ENCODE measurements at regions not wholly inside any gene's neighbourhood (a gene's known extent, or its start where the extent isn't known, plus 50 kb on each side); places are given as distances from the start of the nearest gene placed in this dataset.
"Not testable (repeated sequence)": the region's sequence is repeated elsewhere in the genome, so short reads cannot be mapped to it uniquely, and the experiment has no call there.

DNA sequence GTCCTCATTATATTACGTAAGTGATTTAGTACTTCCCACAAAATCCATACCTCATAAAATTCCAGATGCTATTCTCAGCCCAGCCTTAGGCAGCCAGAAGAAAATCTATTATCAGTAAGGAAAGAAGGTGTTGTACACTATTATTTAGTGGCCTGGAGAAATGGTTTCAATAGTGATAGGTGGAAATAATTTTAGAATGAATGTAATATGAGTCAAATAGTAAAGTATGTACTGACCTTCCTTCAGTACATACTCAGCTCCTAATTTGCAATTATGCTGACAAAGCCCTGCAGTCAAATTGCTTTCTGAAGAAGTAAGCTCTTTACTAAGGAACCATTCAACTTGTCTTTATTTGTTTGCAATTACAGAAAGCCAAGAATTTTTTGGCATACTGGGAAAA lies 409.2 kb downstream of the HTR1A start:
- DNase-seq, result no peak

DNA sequence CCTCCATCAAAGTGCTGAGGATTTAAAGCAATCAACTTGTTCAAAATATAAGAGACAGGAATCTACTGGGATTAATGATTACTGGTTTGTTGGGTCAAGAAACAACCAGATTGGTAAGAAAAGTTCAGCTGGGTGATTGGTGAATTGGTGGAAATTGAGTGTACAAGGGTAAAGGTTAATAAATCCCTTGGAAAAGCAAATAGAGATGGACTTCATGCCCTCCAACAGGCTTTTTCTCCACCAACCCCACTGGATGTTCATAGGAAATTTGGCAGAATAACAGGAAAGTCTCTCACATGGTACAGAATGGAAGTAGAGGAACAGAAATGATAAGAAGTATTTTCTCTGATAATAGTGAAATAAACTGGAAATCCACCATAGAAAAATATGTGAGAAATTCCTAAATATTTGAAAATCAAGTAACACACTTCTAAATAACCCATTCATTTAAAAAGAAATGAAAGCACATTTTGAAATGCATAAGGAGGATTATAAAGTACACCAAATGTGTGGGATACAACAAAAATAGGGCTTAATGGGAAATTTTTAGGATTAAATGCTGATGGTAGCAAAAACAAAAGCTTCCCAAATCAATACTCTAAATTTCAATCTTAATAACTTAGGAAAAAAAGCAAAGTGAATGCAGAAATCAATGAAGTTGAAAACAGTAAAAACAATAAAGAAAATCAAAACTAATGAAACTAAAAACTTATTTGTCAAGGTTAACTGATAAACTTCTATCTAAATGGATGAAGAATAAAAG lies 426.2 kb downstream of the HTR1A start:
- DNase-seq, result no peak

- DNase-seq, result no peak
Observed at GRCh38 chr5:63524281-63524680, 438.0 kb downstream of the HTR1A start.

DNA sequence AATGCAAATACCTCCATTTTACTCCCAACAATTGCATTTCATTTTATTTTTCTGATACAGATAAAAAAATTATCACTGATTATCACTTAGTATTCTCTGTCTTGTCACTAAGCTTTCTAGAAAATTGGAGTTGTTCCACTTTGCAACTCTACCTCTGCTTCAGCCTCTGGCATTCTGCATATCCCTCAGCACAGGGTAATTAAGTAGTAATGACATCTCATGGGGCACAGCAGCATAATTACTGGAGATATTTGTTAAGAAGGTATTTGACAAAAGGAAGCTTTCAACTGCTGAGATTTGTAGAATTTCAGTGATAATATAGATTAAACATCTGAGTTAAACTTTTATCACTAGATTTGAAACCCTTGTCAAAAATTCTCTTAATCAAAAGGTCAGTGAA lies 446.2 kb downstream of the HTR1A start:
- DNase-seq, result no peak

DNA sequence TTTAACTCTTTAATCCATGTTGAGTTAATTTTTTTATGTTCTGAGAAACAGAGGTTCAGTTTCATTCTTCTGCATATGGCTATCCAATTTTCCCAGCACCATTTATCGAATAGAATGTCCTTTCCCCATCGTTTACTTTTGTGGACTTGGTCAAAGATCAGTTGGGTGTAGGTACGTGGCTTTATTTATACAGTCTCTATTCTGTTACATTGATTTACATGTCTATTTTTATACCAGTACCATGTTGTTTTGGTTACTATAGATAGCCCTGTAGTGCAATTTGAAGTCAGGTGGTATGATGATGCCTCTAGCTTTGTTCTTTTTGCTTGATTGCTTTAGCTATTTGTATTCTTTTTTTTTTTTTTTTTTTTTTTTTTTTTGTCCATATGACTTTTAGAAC lies 462.0 kb downstream of the HTR1A start:
- DNase-seq, result no peak

DNA sequence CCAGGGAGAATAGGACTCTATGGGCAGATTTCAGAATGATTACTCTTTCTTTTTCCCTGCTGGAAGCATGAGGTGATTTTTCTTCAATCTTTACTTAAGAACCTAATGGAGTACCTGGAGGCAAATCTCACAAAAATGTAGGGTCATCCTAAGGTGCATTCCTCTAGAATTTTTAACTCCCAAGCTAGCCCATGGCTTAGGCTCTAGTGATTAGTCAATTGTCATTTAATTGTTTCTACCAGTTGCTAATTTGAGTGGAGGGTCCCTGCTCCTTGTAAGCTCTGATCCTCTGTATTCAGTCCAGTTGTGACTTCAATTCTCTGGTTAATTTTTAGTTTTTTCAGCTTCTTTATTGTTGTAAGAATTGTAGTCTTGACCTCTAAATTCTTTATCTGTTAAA lies 467.0 kb downstream of the HTR1A start:
- DNase-seq, result no peak

DNA sequence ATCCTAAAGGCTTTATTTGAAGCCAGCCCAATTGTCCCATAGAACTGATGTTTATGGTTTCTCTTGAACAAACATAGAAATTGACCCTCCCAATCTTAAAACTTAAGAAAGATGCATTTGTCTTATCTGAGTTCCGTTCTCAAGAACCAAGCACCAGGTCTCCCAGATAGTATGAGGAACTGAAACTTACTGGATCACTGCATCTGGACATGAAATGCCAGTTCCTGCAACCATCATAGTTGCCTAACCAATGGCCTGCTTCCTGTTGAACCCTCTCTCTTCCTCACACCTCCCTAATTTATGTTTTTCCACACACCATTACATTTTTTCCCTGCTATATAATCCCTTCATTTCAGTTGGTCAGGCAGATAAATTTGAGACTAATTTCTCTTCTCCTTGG lies 478.9 kb downstream of the HTR1A start:
- no peak for DNase-seq

DNA sequence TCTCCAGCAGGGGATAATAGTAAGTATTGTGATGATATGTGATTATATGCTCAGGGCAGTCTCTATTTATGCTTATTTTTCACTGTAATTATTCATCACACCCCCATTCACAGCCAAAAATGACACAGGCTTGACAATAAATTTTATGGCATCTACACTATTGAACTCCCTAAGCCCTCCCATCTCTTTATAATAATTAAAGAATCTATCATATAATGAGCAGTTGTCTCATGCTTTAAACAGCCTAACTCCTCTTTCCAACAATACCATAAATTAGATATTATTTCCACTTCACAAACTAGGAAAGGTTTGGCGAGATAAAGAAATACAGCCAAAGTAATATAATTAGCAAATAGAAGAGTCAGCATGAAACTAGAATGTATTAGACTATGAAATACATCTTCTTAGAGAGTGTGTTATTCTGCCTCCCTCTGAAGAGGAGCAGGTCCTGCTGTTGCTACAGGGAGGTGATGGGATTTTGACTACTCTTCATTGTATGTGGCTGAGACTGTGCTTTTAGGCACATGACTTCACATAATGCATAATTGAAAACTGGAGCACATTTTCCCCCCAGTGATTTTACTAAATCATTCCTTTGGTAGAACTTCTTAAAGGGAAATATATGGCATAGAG lies 488.8 kb downstream of the HTR1A start:
- no peak for DNase-seq

DNA sequence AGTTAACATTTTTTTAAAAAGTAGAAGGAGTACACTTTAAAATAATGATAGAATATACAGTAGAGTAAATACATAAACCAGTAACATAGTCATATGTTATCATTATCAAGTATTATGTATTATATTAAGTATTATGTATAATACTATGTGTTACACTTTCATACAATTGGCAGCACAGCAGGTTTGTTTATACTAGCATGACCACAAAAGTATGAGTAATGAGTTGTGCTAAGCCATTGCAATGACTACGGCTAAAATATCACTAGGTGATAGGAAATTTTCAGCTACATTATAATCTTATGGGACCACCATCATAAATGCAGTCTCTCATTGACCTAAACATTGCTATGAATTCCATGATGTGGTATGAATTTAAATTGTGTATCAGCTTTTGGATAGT lies 506.0 kb downstream of the HTR1A start:
- no peak for DNase-seq

GRCh38 chr5:63451188-63451587 lies 511.1 kb downstream of the HTR1A start:
- DNase-seq, result no peak

- DNase-seq, result no peak
Observed at GRCh38 chr5:63439537-63439936, 522.7 kb downstream of the HTR1A start.

GRCh38 chr5:63409737-63410136 lies 552.5 kb downstream of the HTR1A start:
- no peak for DNase-seq

- DNase-seq, result no peak
Observed at GRCh38 chr5:63408984-63409383, 553.3 kb downstream of the HTR1A start.

GRCh38 chr5:63401436-63402046 lies 560.7 kb downstream of the HTR1A start:
- peak; percentile 71 for DNase-seq

DNA sequence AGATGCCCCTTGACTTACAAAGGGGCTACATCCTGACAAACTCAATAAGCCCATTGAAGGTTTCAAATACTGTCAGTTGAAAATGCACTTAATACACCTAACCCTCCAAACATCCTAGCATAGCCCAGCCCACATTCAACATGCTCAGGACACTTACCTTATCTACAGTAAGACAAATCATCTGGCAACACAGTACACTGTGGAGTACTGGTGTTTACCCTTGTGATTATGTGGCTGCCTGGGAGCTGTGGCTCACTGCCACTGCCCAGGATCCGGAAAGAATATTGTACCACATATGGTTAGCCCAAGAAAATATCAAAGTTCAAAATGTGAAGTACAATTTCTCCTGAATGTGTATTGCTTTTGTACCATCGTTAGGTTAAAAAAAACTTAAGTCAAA lies 562.2 kb downstream of the HTR1A start:
- no peak for DNase-seq

GRCh38 chr5:63398346-63398745 lies 563.9 kb downstream of the HTR1A start:
- DNase-seq, result no peak

GRCh38 chr5:63388188-63388587 lies 574.1 kb downstream of the HTR1A start:
- not testable (repeated sequence) for DNase-seq

DNA sequence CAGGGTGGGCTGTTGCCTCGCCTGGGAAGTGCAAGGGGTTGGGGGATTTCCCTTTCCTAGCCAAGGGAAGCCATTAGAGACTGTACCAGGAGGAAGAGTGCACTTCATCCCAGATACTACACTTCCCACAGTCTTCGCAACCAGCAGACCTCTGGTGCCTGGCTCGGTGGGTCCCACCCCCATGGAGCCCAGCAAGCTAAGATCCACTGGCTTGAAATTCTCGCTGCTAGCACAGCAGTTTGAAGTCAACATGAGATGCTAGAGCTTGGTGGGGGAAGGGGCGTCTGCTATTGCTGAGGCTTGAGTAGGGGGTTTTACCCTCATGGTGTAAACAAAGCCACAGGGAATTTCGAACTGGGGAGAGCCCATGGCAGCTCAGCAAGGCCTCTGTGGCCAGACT lies 586.4 kb downstream of the HTR1A start:
- no peak for DNase-seq

GRCh38 chr5:63374085-63374484 lies 588.2 kb downstream of the HTR1A start:
- DNase-seq, result no peak

GRCh38 chr5:63351164-63351563 lies 611.1 kb downstream of the HTR1A start:
- DNase-seq, result no peak

DNA sequence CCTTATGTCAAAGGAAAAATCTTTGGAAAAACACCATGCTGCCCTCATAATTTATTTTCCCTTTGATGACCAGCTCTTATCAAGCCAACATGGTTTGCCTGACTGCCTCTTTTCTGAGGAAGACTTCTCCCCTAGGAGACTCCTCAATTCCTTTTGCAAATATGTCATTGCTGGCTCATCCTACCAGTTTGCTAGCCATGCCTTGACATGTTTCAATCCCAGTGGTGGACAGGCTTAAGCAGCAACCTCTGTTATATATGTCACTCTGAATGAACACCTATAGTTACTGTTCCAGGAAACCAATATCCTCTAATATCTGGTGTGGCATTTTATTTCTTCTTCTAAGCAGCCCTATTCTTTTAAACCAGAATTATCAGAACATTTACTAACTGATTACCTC lies 615.8 kb downstream of the HTR1A start:
- DNase-seq, result no peak

GRCh38 chr5:63341442-63341841 lies 620.8 kb downstream of the HTR1A start:
- DNase-seq, result no peak

- no peak for DNase-seq
Observed at GRCh38 chr5:63323926-63324325, 638.3 kb downstream of the HTR1A start.

DNA sequence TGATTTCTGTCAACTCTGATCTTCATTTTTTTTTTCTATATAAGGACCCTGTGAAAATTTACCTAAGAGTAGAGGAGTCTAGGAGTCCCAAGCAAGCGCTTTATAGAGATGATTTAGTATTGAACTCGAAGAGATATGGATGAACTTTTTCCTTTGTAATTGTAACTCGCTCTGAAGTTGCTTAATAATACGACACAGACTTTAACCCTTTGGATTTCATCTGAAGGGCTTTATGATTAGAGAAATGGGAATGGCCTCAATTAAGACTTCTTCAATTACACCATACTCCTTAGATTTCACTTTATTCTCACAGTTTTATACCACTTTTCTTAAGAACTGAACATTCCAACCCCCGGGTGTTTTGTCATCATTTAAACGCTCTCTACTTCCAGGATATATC lies 647.7 kb downstream of the HTR1A start:
- no peak for DNase-seq
